ENCODE measurements at regions not wholly inside any gene's neighbourhood (a gene's known extent, or its start where the extent isn't known, plus 50 kb on each side); places are given as distances from the start of the nearest gene placed in this dataset.

- TF ChIP-seq CTCF (IDR thresholded peaks at IDR 0.05) (no peak), POLR2A (IDR thresholded peaks at IDR 0.05) (no peak)
Measured at GRCh38 chr3:5663601-5664000, 476.1 kb downstream of the EDEM1 start.
